GM11168 (cell line): ENCODE measurements at regions not wholly inside any gene's neighbourhood (a gene's known extent, or its start where the extent isn't known, plus 50 kb on each side); places are given as distances from the start of the nearest gene placed in this dataset.

Experiments used
- in situ Hi-C: fragments of 300-500 bp; cut with MboI; formaldehyde crosslinking; loops from one replicate; pipeline ENCODE4 v1.12.0; 2022; ENCODE audit warnings: low sequenced_read_pairs; ENCODE audit not compliant: unreplicated experiment

DNA sequence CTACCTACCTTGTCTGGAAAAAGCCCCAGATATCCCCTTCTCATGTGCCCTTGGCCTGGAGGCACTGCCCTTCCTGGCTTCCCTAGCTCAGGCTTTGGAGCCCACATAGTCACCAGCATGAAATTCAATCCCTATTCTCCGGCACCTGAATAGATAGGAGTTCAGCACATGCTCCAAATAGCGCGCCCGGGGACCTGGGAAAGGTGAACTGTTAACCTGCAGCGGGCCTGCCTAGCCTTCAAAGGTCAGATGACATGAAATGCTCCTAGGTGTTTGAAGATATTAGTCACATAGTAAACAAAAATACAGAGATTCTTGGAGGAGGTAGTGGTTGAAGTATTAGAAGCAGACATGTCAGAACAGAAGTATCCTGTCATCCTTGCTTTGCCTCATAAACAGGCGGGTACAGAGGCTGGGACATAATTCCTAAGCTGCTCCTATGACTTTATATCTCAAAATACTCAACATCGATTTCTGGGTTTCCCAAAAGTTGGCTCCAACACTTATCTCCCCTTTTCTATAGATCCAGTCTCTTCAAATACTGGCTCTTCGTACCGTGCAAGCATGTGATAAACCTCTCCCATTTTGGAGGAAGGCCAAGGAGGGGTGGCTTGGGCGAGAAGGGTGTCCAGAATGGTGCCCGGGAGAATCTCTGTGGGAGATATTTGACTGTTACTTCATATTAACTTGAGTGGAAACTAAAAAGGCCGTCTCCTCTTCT lies 88.0 kb upstream of the ANKH start:
- in situ Hi-C loops = loop anchor here (5.0 kb wide), 1 partner anchor 67 kb away; no protein-coding TSS in a partner anchor

DNA sequence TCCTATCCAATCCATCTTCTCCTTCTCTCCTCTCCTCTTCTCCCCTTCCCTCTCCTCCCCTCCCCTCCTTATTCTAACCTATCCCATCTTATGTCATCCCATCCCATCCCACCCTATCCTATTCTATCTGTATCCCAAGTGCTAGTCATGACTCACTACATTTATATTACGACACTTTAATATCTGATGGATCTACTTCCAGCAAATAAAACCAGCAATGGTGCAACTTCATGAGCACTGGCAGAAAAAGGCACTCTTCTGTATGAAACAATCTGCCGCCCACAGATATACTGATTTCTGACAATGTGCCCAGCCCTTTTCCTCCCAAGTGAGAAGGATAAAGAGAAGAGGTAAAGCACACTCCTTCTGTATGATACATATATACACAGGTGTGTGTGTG lies 86.6 kb upstream of the ANKH start:
- in situ Hi-C loops = no loop called here

DNA sequence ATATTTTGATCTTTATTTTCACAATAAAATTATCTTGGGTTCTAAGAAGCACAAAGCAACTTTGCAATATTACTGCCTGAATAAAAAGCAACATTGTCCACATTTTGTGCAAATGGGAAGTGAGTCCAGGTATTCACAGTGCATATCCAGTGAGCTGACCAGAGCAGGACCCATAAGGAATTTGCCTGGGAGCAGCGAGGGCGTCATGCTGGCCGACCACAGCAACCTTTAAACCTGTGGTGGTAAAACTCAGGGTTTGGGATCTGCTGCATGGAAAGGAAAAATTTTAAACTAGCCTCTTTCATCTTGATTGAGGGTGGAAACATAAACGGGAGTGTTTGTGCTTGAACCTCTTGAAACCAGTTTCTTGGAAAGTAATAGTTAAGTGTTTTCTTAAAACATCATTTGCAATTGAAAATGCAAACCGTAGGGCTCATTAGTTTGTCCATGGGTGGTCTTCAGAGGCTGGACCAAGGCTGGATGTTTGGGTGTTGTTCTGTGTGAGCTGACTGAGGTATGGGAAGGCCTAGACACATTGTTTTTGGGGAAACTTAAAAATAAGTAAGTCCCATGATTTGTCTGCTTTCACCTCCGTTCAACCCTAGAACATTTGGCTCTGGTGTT lies 85.0 kb upstream of the ANKH start:
- in situ Hi-C loops = no loop called here

DNA sequence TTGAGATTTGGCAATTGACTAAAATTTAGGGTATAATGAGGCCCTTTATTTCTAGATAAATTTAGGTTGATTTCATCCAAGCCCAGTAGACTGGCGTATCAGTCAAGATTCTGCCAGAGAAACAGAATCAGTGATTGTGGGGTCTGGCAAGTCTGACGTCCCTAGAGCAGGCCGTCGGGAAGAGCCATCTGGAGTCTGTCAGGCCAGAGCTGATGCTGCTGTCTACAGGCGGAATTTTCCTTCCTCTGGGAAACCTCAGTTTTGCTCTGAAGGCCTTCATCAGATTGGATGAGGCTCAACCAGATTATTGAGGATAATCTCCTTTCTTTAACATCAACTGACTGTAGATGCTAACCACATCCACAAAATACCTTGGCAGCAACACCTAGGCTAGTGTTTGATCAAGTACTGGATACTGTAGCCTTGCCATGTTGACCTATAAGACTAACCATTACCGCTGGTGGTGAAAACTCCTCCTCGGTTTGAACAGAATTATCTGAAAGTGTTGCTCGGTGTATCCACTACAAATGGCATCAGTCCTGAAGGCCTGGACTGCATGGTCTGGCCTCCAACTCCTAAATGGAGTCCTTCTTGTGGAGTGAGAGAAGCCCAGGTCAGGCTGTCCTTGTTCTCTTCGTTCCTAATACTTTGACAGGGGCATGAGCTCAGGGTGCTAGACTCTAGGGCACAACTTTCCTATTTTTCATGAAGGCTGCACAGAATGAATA lies 83.2 kb upstream of the ANKH start:
- in situ Hi-C loops = no loop called here

DNA sequence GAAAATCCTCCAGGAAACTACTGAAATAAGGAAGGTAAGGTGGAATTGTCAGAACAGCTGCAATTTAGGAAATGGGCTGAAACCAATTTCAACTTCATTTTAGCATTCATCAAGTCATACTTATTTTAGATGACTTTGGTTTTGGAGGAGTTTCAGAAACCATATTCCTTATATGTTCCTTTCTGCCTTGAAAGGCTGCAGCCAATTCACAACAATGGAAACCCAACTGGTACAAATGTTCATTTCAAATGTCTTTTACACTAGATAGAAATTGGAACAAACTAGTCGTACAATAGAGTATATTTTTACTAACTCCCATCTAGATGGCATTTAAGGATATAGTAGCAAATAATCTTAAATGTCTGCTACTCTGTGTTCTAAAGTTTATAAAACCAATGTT lies 82.6 kb upstream of the ANKH start:
- in situ Hi-C loops = no loop called here

DNA sequence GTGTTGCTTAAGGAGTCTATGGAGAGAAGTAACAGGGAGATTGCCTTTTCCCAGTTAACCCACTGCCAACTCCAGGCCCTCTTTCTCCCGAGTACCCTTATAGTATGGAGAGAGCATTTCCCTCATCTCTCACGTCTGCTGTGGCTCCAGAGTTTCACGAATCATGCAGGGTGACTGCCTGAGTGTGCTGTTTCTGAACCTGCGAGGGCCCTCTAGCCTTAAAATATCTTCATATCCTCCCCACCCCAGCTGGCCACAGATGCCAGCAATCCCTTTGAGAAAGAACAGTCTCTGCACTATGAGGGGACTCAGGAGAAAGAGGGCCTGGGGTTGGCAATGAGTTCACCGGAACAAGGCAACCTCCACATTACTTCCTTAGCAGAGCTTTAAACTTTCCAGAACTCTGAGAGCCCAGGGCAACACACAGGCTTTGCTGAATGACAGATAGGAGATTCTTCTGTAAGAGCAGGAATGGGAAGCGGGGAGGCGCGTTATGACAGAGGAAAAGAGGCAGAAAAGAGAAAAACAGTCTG lies 81.6 kb upstream of the ANKH start:
- in situ Hi-C loops = no loop called here

DNA sequence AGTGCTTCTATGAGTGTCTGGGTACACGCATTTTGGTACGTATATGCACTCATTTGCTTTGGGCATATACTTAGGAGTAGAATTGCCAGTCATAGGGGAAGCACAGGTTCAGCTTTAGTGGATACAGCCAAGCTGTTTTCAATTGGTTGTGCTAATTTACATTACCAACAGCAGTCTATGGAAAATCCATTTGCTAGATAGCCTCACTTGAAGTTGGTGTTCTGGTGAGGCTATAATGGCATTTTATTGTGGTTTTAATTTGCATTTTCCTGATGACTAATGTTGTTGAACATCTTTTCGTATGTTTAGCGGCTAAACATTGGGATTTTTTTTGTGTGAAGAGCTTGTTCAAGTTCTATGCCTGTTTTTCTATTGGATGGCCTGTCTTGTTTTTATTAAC lies 76.8 kb upstream of the ANKH start:
- in situ Hi-C loops = no loop called here

DNA sequence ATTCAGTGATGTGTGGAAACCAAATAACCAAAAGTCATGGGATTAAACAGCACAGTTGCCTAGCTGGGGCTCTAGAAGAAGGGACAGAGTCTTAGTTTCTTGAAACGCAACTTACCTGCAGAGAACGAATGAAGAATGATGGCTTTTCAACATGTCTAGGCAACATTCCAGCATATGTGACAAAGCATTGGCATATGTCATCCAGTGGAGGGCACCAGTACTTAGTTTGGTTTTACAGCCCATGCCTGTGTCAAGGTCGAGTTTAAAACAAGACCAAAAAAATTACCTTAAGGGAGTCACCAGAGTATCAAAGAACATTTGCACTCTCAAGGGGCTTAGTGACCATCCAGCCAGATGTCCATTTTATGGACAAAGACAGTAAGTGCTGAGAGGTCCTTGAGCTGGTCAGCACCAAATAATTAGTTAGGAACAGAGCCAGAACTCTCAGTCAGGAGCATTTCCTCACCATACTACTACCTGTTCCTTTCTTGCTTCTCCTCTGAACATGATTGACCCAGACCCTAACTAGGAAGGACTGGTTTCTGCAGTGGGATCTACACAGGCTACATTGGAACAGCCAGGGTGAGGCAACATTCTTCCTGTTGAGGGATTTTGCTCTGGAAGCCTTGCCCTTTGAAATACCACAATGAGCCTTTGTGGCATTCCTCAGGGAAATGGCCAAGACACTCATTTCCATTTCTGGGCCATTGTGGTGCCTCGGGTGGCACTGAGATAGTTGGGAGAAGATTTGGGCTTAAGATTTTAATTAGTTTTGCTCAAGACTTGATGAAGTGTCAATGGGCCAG lies 75.4 kb upstream of the ANKH start:
- in situ Hi-C loops = no loop called here

DNA sequence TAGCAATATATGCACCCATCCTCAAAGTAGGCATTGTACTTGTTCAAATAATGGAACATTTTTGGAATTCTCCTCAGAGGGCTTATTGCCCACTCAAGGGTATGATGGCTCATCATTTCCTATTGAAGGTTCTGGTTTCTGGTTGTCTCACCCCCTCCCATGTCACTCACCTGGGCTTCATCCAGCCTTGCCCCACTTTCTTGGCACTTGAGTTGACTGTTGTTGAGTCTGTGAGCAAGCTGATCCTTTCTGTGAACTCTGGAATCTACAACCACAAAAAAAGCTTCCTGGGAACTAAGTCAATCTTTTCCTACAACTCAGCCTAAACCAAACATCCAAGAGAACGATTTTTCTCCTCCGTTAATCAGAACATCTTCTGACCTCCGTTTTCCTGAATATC lies 73.9 kb upstream of the ANKH start:
- in situ Hi-C loops = no loop called here

DNA sequence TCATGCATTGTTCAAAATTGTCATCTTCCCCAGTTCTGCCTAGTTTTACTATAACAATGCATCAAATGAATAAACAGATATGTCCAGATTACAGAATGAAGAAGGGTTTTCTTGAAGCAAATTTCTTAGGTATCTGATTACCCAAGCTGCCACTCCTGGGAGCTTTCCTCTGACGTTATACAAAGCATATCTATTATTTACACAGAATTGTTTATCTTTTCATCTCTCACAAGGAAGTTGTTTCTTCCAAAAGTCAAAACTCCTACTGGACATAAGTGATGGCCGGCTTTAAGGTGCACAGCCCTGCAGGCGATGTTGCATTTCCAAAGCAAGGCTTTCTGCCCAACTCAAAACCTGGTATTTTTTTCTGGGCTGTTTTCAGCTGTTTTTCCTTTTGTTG lies 73.4 kb upstream of the ANKH start:
- in situ Hi-C loops = no loop called here

DNA sequence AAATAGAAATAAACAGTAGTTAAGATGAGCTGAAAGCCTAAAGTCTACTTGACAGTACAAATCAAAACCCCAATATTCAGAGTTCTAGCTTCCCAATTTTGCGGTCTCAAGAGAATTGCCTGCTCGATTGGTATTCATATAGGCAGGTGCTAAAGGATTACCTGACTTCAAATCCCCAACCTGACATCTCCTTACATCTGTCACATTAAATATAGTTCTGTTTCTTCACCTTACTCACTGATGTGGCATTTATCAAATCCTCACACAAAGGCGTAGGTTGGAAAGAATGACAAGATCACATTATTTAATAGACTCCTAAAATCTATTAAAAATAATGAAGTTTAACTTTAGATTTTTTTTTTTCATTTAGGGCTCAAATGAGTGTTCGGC lies 72.8 kb upstream of the ANKH start:
- in situ Hi-C loops = no loop called here

DNA sequence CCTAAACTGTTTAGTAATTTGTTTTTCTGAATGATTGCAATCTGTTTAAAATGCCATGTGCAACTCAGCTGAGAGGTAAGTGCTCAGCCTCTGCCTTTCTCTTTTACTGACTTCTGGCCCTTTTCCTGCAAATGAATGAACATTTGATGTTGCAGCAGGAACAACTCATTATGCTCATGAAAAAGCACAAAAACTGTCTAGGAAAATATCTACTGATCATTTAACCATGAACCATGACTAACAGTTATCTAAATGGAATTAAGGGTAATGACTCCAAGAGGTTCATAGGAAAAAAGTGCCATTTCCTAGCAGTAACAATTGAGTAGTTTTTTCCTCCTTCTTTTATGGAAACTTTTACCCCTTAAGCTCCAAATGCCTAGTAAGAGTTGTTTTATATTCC lies 70.6 kb upstream of the ANKH start:
- in situ Hi-C loops = no loop called here

DNA sequence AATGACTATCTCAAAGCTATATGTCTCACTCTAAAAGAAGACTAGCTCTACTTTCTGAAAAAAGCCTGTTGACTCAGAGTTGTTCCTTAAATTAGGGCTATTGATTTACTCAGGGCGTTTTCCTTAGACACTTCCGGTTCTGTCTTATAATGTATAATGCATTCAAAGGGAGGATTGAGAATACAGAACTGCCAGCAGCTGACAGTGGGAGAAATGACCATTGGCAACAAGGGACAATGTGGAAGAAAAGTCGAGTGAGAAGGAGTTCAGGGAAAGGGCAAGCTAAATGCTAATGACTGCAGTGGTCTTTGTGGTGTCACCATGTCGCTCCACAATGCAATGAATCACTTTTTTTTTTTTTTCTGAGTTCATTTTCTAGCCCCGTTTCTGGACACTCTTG lies 65.7 kb upstream of the ANKH start:
- in situ Hi-C loops = no loop called here

DNA sequence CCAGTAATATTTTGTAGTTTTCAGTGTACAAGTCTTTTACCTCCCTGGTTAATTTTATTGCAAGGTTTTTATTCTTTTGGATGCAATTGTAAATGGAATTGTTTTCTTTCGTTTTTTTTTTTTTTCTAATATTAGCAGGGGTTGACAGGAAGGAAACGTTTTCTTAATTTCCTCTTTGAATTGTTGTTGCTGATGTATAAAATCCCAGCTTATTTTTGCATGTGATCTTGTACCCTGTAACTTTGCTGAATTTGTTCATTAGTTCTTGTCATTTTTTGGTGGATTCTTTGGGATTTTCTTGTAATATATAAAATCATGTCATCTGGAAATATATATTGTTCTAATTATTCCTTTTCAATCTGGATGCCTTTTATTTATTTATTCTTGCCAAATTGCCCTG lies 65.0 kb upstream of the ANKH start:
- in situ Hi-C loops = no loop called here

DNA sequence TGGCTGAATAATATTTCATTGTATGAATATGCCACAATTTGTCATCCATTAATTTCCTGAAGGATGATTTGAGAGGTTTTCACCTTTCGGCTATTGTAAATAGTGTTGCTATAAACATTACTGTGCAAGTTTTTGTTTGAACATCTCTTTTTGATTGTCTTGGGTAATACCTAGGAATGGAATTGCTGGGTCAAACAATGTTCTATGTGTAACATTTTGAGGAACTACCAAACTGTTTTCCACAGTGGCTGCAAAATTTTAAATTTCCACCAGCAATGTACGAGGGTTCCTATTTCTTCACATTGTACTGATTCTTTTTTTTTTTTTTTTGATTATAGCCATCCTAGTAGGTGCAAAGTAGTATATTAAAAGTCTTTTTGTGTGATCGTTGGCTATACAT lies 63.8 kb upstream of the ANKH start:
- in situ Hi-C loops = no loop called here

DNA sequence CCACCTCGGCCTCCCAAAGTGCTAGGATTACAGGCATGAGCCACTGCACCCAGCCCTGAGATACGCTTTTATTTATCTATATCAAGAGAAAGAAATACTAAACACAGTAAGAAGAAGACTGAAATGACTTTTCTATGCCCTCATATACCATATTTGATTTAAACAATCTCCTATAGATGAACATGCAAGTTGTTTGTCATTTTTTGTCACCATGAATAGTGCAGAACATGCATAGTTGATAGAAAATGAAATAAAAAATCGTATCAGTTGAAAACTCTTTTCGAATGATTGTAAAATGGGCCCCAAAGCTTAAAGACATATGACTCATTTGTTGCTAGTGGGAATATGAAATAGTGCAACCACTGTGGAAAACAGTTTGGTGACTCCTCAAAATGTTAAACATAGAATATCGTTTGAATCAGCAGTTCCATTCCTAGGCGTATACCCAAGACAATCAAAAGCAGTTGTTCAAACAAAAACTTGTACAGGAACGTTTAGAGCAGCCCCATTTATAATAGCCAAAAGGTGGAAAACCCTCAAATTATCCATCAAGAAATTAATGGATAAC lies 61.4 kb upstream of the ANKH start:
- in situ Hi-C loops = no loop called here

DNA sequence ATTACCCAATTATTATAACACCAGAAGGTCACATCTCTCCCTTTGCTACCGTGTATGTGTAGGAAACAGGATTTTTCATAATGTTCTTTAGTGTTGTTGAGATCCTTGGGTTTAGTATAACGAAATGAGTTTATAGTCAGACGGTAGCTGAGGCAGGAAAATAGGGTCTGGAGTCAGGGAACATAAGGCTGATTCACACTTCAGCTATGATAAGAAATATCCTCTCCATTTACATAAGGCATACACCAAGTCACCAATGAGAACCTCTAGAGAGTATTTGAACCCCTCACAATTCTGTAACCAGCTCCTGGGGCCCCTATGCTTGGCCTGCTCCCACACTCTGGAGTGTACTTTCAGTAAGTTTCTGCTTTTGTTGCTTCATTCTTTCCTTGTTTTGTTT lies 58.9 kb upstream of the ANKH start:
- in situ Hi-C loops = no loop called here

DNA sequence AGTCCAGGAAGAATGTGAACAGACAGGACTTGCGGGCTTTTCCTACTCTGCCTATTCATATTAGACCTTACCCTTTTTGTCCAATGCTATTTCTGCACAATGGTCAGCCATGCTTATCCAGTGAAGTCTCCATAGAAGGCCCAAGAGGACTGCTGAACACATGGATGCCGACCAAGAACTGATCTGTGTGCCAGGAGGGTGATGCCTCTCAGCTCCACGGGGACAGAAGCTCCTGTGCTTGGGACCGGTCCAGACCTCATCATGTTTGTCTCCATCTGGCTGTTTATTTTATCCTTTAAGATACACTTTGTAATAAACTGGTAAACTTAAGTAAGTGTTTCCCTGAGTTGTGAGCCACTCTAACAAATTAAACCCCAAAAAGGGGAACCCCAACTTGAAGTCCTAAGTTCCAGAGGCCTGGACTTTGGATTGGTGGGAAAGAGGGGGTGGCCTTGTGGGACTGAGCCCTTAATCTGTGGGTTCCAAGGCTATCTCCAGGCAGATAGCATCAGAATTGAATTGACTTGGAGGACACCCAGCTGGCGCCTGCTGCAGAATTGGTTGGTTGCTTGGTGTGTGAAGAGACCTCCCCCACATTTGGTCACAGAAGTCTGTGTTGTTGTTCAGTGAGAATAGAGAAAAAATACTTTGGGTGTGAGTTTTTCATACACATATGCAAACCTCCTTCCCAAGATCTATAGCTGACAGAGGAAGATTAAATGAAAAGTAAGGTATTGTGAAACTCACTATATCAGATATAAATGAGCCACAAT lies 57.9 kb upstream of the ANKH start:
- in situ Hi-C loops = no loop called here

DNA sequence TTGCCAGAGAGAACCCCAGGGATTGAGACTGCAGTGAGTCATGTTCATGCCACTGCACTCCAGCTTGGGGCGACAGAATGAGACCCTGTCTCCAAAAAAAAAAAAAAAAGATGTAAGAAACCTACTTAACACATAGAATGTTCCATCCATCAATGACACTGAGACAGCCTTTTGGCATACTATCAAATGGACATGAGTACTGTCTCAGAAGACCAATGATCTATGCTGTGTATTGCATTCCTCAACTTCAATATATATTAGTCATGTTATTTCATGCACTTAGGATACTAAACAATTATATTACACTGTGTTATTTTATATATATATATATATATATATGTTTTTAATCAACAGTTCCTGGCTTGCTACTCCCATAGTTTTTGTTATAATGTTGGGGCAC lies 57.1 kb upstream of the ANKH start:
- in situ Hi-C loops = no loop called here

DNA sequence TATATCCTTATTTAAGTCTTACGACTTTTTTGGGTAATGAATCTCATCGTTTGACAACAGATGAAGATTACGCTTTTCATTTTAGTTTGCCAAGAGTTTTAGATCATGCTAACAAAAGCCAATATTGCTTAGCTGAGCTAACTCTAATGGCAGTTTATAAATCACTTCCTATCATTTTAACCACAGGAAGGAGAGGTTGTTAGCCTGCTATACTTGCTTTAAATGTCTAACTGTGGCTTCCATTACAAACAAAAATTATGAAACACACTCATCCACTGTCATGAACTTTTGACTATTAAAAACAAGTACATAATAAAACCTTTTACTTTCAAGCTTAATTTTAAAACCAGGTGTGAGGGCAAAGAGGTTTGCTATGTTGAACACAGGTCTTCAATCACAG lies 53.7 kb upstream of the ANKH start:
- in situ Hi-C loops = no loop called here
